Fibroblast of skin of right biceps (primary cell): ENCODE measurements at regions not wholly inside any gene's neighbourhood (a gene's known extent, or its start where the extent isn't known, plus 50 kb on each side); places are given as distances from the start of the nearest gene placed in this dataset.
"Not testable (repeated sequence)": the region's sequence is repeated elsewhere in the genome, so short reads cannot be mapped to it uniquely, and the experiment has no call there.

Source experiments
- DNase-seq: peaks from one replicate; pipeline ENCODE4 v3.0.0-alpha.2; 2013

DNA sequence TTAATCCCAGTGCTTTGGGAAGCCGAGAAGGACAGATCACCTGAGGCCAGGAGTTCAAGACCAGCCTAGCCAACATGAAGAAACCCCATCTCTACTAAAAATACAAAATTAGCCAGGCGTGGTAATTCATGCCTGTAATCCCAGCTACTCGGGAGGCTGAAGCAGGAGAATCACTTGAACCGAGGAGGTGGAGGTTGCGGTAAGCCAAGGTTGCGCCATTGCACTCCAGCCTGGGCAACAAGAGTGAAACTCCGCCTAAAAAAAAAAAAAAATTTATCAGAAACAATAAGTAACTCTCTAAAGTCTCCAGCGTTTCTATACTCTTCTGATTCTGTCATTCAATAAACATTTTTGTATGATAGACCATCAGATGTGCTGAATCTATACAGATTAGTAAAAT lies 55.7 kb upstream of the FNDC3B start:
- not testable (repeated sequence) for DNase-seq

DNA sequence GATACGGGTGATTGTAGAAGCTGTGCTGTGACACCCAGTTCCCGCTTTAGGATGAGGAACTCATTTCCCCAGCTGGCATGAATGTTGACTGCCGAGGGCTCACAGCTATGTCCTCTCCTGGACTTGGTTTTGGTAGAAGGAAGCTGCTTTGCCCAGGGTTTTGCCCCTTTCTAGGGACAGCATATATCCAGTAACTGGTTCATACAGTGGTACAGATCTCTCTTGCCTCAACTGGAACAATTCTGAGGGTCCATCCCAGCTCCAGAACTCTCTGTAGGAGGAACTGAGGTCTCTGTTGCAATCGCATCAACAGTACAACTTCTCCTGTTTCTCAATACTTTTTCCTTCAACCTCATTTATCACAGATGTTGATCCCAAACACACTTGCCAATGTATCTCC lies 54.5 kb upstream of the FNDC3B start:
- DNase-seq, result no peak

DNA sequence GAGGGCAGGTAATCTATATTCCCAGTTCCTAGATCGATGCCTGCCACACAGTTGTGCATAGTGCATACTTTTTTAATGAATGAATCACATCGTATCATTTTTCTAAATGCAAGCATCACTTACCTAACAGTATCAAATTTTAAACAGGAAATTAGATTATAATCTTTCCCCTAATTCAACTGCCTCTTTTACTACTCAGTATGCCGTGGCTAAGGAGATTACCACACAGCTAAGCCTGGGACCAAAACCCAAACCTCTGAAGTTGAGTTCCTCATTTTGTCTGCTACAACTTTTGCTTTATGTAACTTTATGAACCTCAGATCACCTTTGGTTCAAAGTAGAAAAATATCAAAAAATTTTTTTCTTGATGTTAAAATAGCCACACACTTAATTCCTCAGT lies 53.2 kb upstream of the FNDC3B start:
- no peak for DNase-seq

- DNase-seq, result no peak
Observed at GRCh38 chr3:171986757-171987518, 52.4 kb upstream of the FNDC3B start.
